ENCODE measurements at regions not wholly inside any gene's neighbourhood (a gene's known extent, or its start where the extent isn't known, plus 50 kb on each side); places are given as distances from the start of the nearest gene placed in this dataset.

DNA sequence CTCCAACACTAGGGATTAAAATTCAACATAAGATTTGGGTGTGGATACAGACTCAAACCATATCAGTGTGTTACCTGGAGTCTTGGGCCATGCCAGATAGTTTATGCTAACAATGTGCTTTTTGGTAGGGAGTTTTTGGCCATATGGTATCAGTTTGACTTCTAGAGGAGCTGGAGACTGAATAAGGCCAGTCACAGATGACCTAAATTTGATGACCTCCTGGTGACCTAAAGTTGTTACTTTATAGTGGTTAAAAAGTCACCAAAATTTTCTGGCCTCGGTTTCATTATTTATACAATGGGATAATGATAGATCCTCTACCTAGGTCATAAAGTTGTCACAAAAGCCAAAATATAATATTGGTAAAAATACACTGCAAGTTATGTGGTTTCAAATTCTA is 877.1 kb downstream of the RAPGEF2 start:
- no peak for ATAC-seq
- CTCF ChIA-PET, result no interaction called here
- no peak for TF ChIP-seq ZBTB21 (CRISPR knock-in tag; IDR thresholded peaks at IDR 0.05; ENCODE audit: borderline replicate concordance)
- POLR2A ChIA-PET, result no interaction called here
- peaks cover 7% of the 10 kb centered on the region for H3K36me3 Mint-ChIP-seq
- DNase-seq (ENCODE audit: low spot score), result no peak
- H3K27ac Mint-ChIP-seq, result no peak overlapping the region
- no peaks in the 10 kb centered on the region; the same call in 1 of the 2 replicates for H3K27me3 Mint-ChIP-seq (ENCODE audit: low read depth)
- H3K4me3 Mint-ChIP-seq, result no peak overlapping the region
- H3K9me3 Mint-ChIP-seq, result peaks cover 7% of the 10 kb centered on the region
- H3K4me1 Mint-ChIP-seq, result peaks cover 60% of the 10 kb centered on the region

DNA sequence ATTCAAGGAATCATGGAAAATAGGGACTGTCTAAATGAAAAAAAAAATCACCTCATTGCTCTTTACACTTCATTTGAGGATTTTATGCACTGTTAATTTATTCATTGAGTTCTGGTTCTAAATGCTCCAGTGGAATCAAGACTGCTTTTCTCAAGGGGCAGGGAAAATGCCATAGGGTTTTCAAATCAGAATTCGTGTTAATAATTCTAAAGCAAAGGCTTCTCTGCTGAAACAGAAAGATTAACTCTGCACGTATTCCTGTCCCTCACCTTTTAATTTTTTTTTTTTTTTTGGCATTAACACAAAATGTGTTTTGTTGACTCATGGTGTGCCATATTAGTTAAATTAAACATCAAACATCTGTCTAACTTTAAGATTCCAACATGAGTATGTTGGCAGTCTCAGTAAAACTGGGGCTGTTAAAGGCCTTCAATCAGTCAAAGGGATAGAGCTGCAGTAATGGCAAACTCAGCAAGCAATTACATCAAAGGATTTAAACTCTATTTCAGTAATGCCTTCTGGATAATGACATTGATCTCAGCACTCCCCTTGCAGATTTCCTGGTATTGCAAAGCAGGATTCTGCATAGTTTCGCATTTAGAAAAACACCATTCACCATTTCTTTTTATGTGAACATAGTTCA is 878.1 kb downstream of the RAPGEF2 start:
- H3K4me1 Mint-ChIP-seq, result peaks cover 60% of the 10 kb centered on the region
- peaks cover 5% of the 10 kb centered on the region for H3K36me3 Mint-ChIP-seq
- ChIA-PET CTCF (no interaction called here), POLR2A (no interaction called here)
- DNase-seq (ENCODE audit: low spot score) (no peak), ATAC-seq (no peak)
- peaks cover 9% of the 10 kb centered on the region for H3K9me3 Mint-ChIP-seq
- H3K27me3 Mint-ChIP-seq (ENCODE audit: low read depth), result no peaks in the 10 kb centered on the region; the same call in 1 of the 2 replicates
- no peak overlapping the region for H3K4me3 Mint-ChIP-seq
- no peak overlapping the region for H3K27ac Mint-ChIP-seq
- TF ChIP-seq ATF1 (CRISPR knock-in tag; IDR thresholded peaks at IDR 0.05), result no peak
- no peak for TF ChIP-seq NFYB (CRISPR knock-in tag; conservative IDR thresholded peaks at IDR 0.05; ENCODE audit: low read depth)
- no peak for TF ChIP-seq NFE2L1 (CRISPR knock-in tag; IDR thresholded peaks at IDR 0.05)
- TF ChIP-seq EMX1 (CRISPR knock-in tag; IDR thresholded peaks at IDR 0.05), result no peak
- TF ChIP-seq, protein P1, sequence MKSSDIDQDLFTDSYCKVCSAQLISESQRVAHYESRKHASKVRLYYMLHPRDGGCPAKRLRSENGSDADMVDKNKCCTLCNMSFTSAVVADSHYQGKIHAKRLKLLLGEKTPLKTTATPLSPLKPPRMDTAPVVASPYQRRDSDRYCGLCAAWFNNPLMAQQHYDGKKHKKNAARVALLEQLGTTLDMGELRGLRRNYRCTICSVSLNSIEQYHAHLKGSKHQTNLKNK (CRISPR knock-in tag; IDR thresholded peaks at IDR 0.05), result no peak
- TF ChIP-seq TEAD4 (CRISPR knock-in tag; IDR thresholded peaks at IDR 0.05), result no peak
- TF ChIP-seq, protein P2, sequence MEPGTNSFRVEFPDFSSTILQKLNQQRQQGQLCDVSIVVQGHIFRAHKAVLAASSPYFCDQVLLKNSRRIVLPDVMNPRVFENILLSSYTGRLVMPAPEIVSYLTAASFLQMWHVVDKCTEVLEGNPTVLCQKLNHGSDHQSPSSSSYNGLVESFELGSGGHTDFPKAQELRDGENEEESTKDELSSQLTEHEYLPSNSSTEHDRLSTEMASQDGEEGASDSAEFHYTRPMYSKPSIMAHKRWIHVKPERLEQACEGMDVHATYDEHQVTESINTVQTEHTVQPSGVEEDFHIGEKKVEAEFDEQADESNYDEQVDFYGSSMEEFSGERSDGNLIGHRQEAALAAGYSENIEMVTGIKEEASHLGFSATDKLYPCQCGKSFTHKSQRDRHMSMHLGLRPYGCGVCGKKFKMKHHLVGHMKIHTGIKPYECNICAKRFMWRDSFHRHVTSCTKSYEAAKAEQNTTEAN (CRISPR knock-in tag; IDR thresholded peaks at IDR 0.05), result no peak
- TF ChIP-seq, protein P3, sequence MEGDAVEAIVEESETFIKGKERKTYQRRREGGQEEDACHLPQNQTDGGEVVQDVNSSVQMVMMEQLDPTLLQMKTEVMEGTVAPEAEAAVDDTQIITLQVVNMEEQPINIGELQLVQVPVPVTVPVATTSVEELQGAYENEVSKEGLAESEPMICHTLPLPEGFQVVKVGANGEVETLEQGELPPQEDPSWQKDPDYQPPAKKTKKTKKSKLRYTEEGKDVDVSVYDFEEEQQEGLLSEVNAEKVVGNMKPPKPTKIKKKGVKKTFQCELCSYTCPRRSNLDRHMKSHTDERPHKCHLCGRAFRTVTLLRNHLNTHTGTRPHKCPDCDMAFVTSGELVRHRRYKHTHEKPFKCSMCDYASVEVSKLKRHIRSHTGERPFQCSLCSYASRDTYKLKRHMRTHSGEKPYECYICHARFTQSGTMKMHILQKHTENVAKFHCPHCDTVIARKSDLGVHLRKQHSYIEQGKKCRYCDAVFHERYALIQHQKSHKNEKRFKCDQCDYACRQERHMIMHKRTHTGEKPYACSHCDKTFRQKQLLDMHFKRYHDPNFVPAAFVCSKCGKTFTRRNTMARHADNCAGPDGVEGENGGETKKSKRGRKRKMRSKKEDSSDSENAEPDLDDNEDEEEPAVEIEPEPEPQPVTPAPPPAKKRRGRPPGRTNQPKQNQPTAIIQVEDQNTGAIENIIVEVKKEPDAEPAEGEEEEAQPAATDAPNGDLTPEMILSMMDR (IDR thresholded peaks at IDR 0.05), result no peak
- TF ChIP-seq, protein P4, sequence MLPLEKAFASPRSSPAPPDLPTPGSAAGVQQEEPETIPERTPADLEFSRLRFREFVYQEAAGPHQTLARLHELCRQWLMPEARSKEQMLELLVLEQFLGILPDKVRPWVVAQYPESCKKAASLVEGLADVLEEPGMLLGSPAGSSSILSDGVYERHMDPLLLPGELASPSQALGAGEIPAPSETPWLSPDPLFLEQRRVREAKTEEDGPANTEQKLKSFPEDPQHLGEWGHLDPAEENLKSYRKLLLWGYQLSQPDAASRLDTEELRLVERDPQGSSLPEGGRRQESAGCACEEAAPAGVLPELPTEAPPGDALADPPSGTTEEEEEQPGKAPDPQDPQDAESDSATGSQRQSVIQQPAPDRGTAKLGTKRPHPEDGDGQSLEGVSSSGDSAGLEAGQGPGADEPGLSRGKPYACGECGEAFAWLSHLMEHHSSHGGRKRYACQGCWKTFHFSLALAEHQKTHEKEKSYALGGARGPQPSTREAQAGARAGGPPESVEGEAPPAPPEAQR (CRISPR knock-in tag; IDR thresholded peaks at IDR 0.05), result no peak
- TF ChIP-seq, protein P5, sequence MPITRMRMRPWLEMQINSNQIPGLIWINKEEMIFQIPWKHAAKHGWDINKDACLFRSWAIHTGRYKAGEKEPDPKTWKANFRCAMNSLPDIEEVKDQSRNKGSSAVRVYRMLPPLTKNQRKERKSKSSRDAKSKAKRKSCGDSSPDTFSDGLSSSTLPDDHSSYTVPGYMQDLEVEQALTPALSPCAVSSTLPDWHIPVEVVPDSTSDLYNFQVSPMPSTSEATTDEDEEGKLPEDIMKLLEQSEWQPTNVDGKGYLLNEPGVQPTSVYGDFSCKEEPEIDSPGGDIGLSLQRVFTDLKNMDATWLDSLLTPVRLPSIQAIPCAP (CRISPR knock-in tag; IDR thresholded peaks at IDR 0.05), result no peak

DNA sequence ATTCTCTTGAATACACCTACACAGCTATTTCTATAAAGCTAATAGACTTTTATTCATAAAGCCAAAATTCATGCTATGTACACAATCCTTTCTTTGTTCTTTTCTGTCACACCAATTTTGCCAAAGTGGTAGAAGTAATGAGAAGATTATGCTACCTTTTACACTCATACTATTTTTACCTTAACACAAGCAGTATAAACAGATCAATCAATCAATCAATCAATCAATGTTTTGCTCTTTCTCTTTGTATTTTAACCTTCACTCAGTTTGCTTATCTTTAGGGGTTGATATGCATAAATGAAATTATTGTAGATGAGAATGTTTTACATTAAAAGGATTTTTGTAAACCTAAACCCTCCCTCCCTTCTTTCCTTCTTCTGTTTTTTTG is 878.6 kb downstream of the RAPGEF2 start:
- CTCF ChIA-PET, result no interaction called here
- Mint-ChIP-seq H3K36me3 (no peaks in the 10 kb centered on the region), H3K27me3 (ENCODE audit: low read depth) (no peaks in the 10 kb centered on the region; the same call in 1 of the 2 replicates), H3K4me3 (no peak overlapping the region), H3K27ac (no peak overlapping the region), H3K4me1 (peaks cover 55% of the 10 kb centered on the region), H3K9me3 (peaks cover 9% of the 10 kb centered on the region)
- ATAC-seq (no peak), DNase-seq (ENCODE audit: low spot score) (no peak)
- POLR2A ChIA-PET, result no interaction called here
- TF ChIP-seq, protein P6, sequence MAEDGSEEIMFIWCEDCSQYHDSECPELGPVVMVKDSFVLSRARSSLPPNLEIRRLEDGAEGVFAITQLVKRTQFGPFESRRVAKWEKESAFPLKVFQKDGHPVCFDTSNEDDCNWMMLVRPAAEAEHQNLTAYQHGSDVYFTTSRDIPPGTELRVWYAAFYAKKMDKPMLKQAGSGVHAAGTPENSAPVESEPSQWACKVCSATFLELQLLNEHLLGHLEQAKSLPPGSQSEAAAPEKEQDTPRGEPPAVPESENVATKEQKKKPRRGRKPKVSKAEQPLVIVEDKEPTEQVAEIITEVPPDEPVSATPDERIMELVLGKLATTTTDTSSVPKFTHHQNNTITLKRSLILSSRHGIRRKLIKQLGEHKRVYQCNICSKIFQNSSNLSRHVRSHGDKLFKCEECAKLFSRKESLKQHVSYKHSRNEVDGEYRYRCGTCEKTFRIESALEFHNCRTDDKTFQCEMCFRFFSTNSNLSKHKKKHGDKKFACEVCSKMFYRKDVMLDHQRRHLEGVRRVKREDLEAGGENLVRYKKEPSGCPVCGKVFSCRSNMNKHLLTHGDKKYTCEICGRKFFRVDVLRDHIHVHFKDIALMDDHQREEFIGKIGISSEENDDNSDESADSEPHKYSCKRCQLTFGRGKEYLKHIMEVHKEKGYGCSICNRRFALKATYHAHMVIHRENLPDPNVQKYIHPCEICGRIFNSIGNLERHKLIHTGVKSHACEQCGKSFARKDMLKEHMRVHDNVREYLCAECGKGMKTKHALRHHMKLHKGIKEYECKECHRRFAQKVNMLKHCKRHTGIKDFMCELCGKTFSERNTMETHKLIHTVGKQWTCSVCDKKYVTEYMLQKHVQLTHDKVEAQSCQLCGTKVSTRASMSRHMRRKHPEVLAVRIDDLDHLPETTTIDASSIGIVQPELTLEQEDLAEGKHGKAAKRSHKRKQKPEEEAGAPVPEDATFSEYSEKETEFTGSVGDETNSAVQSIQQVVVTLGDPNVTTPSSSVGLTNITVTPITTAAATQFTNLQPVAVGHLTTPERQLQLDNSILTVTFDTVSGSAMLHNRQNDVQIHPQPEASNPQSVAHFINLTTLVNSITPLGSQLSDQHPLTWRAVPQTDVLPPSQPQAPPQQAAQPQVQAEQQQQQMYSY (CRISPR knock-in tag; IDR thresholded peaks at IDR 0.05), result no peak
- TF ChIP-seq, protein P7, sequence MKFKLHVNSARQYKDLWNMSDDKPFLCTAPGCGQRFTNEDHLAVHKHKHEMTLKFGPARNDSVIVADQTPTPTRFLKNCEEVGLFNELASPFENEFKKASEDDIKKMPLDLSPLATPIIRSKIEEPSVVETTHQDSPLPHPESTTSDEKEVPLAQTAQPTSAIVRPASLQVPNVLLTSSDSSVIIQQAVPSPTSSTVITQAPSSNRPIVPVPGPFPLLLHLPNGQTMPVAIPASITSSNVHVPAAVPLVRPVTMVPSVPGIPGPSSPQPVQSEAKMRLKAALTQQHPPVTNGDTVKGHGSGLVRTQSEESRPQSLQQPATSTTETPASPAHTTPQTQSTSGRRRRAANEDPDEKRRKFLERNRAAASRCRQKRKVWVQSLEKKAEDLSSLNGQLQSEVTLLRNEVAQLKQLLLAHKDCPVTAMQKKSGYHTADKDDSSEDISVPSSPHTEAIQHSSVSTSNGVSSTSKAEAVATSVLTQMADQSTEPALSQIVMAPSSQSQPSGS (CRISPR knock-in tag; IDR thresholded peaks at IDR 0.05; ENCODE audit: borderline replicate concordance, low read depth), result no peak
- TF ChIP-seq HMGA2 (CRISPR knock-in tag; IDR thresholded peaks at IDR 0.05), result no peak

Data from WTC11 (cell line).